Erythroblast (primary cell): ENCODE measurements at regions not wholly inside any gene's neighbourhood (a gene's known extent, or its start where the extent isn't known, plus 50 kb on each side); places are given as distances from the start of the nearest gene placed in this dataset.

Source experiments
- GATA1 ChIP-seq: IDR thresholded peaks from 2 replicates; pipeline ENCODE4 v1.6.1; 2011; ENCODE audit warnings: low read depth, mild to moderate bottlenecking, control low read depth, low read length, moderate library complexity
- POLR2A ChIP-seq: IDR thresholded peaks from 2 replicates; pipeline ENCODE4 v1.6.1; 2011; ENCODE audit warnings: mild to moderate bottlenecking, low read length

DNA sequence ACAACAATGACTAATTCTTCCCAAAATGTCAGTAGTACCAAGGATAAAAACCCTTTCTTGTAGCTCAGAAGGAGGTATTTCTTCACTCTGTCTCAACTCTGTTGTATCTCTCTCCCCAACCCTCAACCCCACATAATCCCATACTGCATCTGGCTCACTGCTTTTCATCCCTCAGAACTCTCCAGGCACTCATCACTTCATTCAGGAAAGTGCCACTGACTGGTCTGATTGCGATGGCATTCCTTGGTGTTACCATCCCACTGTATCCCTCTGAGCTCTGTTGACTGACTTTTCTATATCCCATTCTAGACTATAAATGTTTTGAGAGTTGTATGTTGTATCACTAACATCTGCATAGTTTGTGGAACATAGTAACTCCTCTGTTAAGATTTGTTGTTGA lies 483.5 kb upstream of the ADGRL2 start:
- TF ChIP-seq POLR2A (no peak), GATA1 (no peak)
